ENCODE measurements at regions not wholly inside any gene's neighbourhood (a gene's known extent, or its start where the extent isn't known, plus 50 kb on each side); places are given as distances from the start of the nearest gene placed in this dataset.

GRCh38 chr10:78916227-78916626 is 152.5 kb upstream of the ZMIZ1 start:
- Histone ChIP-seq H3K4me1 (ENCODE audit: insufficient read depth, low read length, severe bottlenecking) (peaks cover 14% of the 10 kb centered on the region), H4K20me1 (ENCODE audit: insufficient read depth, low read length) (no peaks in the 10 kb centered on the region), H3K27me3 (ENCODE audit: insufficient read depth, low read length) (no peaks in the 10 kb centered on the region), H3K4me3 (ENCODE audit: low read depth, low read length, poor library complexity, severe bottlenecking) (no peak overlapping the region), H3K27ac (ENCODE audit: low read depth, low read length, poor library complexity, severe bottlenecking) (no peak overlapping the region), H3K36me3 (ENCODE audit: insufficient read depth, low read length) (no peaks in the 10 kb centered on the region), H3K9me2 (ENCODE audit: low read depth, low read length) (no peaks in the 10 kb centered on the region), H3K9me3 (ENCODE audit: low read length) (no peaks in the 10 kb centered on the region), H3K9ac (ENCODE audit: low read length) (no peak overlapping the region), H3K4me2 (ENCODE audit: low read length) (no peak overlapping the region), H2AFZ (ENCODE audit: low read length) (no peak overlapping the region), H3K79me2 (ENCODE audit: insufficient read depth, low read length) (no peaks in the 10 kb centered on the region), H3F3A (ENCODE audit: insufficient read depth, low read length) (no peaks in the 10 kb centered on the region)
- TF ChIP-seq EZH2 (IDR thresholded peaks at IDR 0.05; ENCODE audit: borderline replicate concordance, low read length), result no peak
- TF ChIP-seq, protein P1, sequence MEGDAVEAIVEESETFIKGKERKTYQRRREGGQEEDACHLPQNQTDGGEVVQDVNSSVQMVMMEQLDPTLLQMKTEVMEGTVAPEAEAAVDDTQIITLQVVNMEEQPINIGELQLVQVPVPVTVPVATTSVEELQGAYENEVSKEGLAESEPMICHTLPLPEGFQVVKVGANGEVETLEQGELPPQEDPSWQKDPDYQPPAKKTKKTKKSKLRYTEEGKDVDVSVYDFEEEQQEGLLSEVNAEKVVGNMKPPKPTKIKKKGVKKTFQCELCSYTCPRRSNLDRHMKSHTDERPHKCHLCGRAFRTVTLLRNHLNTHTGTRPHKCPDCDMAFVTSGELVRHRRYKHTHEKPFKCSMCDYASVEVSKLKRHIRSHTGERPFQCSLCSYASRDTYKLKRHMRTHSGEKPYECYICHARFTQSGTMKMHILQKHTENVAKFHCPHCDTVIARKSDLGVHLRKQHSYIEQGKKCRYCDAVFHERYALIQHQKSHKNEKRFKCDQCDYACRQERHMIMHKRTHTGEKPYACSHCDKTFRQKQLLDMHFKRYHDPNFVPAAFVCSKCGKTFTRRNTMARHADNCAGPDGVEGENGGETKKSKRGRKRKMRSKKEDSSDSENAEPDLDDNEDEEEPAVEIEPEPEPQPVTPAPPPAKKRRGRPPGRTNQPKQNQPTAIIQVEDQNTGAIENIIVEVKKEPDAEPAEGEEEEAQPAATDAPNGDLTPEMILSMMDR (IDR thresholded peaks at IDR 0.05; ENCODE audit: low read length), result no peak

GRCh38 chr10:78919181-78919966 is 149.4 kb upstream of the ZMIZ1 start:
- no peaks in the 10 kb centered on the region for H3K27me3 ChIP-seq (ENCODE audit: insufficient read depth, low read length)
- H3K79me2 ChIP-seq (ENCODE audit: insufficient read depth, low read length), result no peaks in the 10 kb centered on the region
- TF ChIP-seq, protein P1 (IDR thresholded peaks at IDR 0.05; ENCODE audit: low read length), result no peak
- no peak for TF ChIP-seq EZH2 (IDR thresholded peaks at IDR 0.05; ENCODE audit: borderline replicate concordance, low read length)
- H3K4me1 ChIP-seq (ENCODE audit: insufficient read depth, low read length, severe bottlenecking), result peaks cover 1% of the 10 kb centered on the region
- no peaks in the 10 kb centered on the region for H3K9me3 ChIP-seq (ENCODE audit: low read length)
- H3K4me3 ChIP-seq (ENCODE audit: low read depth, low read length, poor library complexity, severe bottlenecking), result no peak overlapping the region
- no peak overlapping the region for H3K27ac ChIP-seq (ENCODE audit: low read depth, low read length, poor library complexity, severe bottlenecking)
- H3K9me2 ChIP-seq (ENCODE audit: low read depth, low read length), result no peaks in the 10 kb centered on the region
- H3K9ac ChIP-seq (ENCODE audit: low read length), result no peak overlapping the region
- no peaks in the 10 kb centered on the region for H4K20me1 ChIP-seq (ENCODE audit: insufficient read depth, low read length)
- H2AFZ ChIP-seq (ENCODE audit: low read length), result no peak overlapping the region
- H3F3A ChIP-seq (ENCODE audit: insufficient read depth, low read length), result no peaks in the 10 kb centered on the region
- no peak overlapping the region for H3K4me2 ChIP-seq (ENCODE audit: low read length)
- H3K36me3 ChIP-seq (ENCODE audit: insufficient read depth, low read length), result no peaks in the 10 kb centered on the region

DNA sequence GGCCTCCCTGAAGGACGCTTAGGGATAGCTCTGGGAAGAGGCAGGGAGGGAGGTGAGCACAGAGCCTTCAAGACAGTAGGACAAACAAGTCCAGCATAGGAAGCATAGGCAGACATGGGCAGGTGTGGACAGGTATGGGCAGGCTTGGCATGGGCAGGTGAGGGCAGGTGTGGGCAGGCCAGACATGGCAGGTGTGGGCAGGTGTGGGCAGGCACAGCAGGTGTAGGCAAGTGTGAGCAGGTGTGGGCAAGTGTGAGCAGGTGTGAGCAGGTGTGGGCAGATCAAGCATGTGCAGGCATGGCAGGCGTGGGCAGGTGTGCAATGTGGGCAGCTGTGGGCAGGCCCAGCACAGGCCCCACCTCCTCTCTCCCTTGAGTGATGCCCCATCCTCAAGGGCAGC is 148.8 kb upstream of the ZMIZ1 start:
- Histone ChIP-seq H3K9ac (ENCODE audit: low read length) (no peak overlapping the region), H3K27me3 (ENCODE audit: insufficient read depth, low read length) (no peaks in the 10 kb centered on the region), H3F3A (ENCODE audit: insufficient read depth, low read length) (no peaks in the 10 kb centered on the region), H3K9me3 (ENCODE audit: low read length) (no peaks in the 10 kb centered on the region), H3K4me3 (ENCODE audit: low read depth, low read length, poor library complexity, severe bottlenecking) (no peak overlapping the region), H4K20me1 (ENCODE audit: insufficient read depth, low read length) (no peaks in the 10 kb centered on the region), H3K79me2 (ENCODE audit: insufficient read depth, low read length) (no peaks in the 10 kb centered on the region), H3K4me2 (ENCODE audit: low read length) (no peak overlapping the region), H3K9me2 (ENCODE audit: low read depth, low read length) (no peaks in the 10 kb centered on the region), H3K27ac (ENCODE audit: low read depth, low read length, poor library complexity, severe bottlenecking) (no peak overlapping the region), H2AFZ (ENCODE audit: low read length) (no peak overlapping the region), H3K36me3 (ENCODE audit: insufficient read depth, low read length) (no peaks in the 10 kb centered on the region), H3K4me1 (ENCODE audit: insufficient read depth, low read length, severe bottlenecking) (no peaks in the 10 kb centered on the region)
- no peak for TF ChIP-seq EZH2 (IDR thresholded peaks at IDR 0.05; ENCODE audit: borderline replicate concordance, low read length)
- TF ChIP-seq, protein P1 (IDR thresholded peaks at IDR 0.05; ENCODE audit: low read length), result no peak
